ENCODE measurements at regions not wholly inside any gene's neighbourhood (a gene's known extent, or its start where the extent isn't known, plus 50 kb on each side); places are given as distances from the start of the nearest gene placed in this dataset.

GRCh38 chr12:65539023-65539422 is 260.5 kb downstream of the MSRB3 start:
- Histone ChIP-seq H3K4me2 (no peak overlapping the region), H3F3A (replicated peaks; ENCODE audit: insufficient read depth) (peaks cover 71% of the 10 kb centered on the region), H2AFZ (ENCODE audit: low read depth) (no peak overlapping the region), H3K4me1 (ENCODE audit: control insufficient read depth in 1 of 2, insufficient read depth in 2 of 2, low read depth in 1 of 2, low read length in 1 of 2) (peaks cover 0 to 29% of the 10 kb centered on the region in 2 experiments; a peak in 2 of 4 replicates), H3K9me3 (peaks cover 32% of the 10 kb centered on the region), H3K36me3 (replicated peaks in 1 of 2; ENCODE audit: control insufficient read depth in 1 of 2, insufficient read depth in 2 of 2, low read length in 1 of 2) (peaks cover 0 to 36% of the 10 kb centered on the region in 2 experiments), H3K9ac (no peak overlapping the region), H4K20me1 (ENCODE audit: insufficient read depth) (no peaks in the 10 kb centered on the region), H3K27me3 (ENCODE audit: insufficient read depth) (no peaks in the 10 kb centered on the region), H3K27ac (ENCODE audit: low read depth in 2 of 2, low read length in 1 of 2) (peak overlapping the region in 1 of 2 experiments; percentile 100; a peak in 2 of 4 replicates), H3K79me2 (ENCODE audit: insufficient read depth) (no peaks in the 10 kb centered on the region), H3K4me3 (ENCODE audit: low read depth in 2 of 2, low read length in 1 of 2) (no peak overlapping the region), H3K9me2 (no peaks in the 10 kb centered on the region)
- POLR2A ChIA-PET = no interaction called here
- WGBS (ENCODE audit: low lambda C conversion rate) = 25% methylated on average over 1 of the region's 1 CpG
- no peak for TF ChIP-seq FOXM1 (IDR thresholded peaks at IDR 0.05; ENCODE audit: low read depth)
- TF ChIP-seq, protein P1, sequence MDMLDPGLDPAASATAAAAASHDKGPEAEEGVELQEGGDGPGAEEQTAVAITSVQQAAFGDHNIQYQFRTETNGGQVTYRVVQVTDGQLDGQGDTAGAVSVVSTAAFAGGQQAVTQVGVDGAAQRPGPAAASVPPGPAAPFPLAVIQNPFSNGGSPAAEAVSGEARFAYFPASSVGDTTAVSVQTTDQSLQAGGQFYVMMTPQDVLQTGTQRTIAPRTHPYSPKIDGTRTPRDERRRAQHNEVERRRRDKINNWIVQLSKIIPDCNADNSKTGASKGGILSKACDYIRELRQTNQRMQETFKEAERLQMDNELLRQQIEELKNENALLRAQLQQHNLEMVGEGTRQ (IDR thresholded peaks at IDR 0.05; ENCODE audit: borderline replicate concordance, low read depth, low read length) = no peak
- no peak for TF ChIP-seq SMC3 (IDR thresholded peaks at IDR 0.05; ENCODE audit: low read depth, low read length)
- no peak for TF ChIP-seq RCOR1 (IDR thresholded peaks at IDR 0.05; ENCODE audit: low read length)
- no peak for TF ChIP-seq ELF1 (IDR thresholded peaks at IDR 0.05)
- TF ChIP-seq GABPA (IDR thresholded peaks at IDR 0.05; ENCODE audit: low read depth) = no peak
- CTCF ChIA-PET = interaction anchor here (0.6 kb wide), 1 partner anchor 1000 kb away, joined by 3 read pairs; no protein-coding TSS in a partner anchor
- no peak for DNase-seq

DNA sequence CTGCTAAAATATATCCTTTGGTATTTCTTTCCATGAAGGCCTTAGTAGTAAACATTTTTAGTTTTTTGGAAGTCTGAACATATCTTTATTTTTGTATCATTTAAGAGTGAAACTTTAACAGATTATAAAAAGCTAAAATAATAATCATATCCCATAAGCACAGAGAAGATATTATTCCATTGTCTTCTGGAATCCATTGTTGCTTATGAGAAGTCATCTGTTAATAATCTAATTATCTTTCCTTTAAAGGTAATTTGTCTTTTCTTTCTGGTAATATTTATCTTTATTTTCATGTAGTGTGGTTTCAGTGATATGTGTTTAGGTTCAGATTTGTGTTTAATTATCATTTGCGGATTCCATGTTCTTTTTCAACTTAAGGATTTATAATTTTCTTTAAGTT is 261.7 kb downstream of the MSRB3 start:
- H3K9me3 ChIP-seq = peaks cover 32% of the 10 kb centered on the region
- DNase-seq = no peak
- no peak overlapping the region for H3K9ac ChIP-seq
- peaks cover 0 to 21% of the 10 kb centered on the region in 2 experiments; a peak in 2 of 4 replicates for H3K4me1 ChIP-seq (ENCODE audit: control insufficient read depth in 1 of 2, insufficient read depth in 2 of 2, low read depth in 1 of 2, low read length in 1 of 2)
- TF ChIP-seq TCF12 (IDR thresholded peaks at IDR 0.05) (peak; percentile 12; the same call in 1 of the 2 replicates), CHD2 (IDR thresholded peaks at IDR 0.05; ENCODE audit: low read length, partially characterized antibody) (no peak)
- TF ChIP-seq, protein P2, sequence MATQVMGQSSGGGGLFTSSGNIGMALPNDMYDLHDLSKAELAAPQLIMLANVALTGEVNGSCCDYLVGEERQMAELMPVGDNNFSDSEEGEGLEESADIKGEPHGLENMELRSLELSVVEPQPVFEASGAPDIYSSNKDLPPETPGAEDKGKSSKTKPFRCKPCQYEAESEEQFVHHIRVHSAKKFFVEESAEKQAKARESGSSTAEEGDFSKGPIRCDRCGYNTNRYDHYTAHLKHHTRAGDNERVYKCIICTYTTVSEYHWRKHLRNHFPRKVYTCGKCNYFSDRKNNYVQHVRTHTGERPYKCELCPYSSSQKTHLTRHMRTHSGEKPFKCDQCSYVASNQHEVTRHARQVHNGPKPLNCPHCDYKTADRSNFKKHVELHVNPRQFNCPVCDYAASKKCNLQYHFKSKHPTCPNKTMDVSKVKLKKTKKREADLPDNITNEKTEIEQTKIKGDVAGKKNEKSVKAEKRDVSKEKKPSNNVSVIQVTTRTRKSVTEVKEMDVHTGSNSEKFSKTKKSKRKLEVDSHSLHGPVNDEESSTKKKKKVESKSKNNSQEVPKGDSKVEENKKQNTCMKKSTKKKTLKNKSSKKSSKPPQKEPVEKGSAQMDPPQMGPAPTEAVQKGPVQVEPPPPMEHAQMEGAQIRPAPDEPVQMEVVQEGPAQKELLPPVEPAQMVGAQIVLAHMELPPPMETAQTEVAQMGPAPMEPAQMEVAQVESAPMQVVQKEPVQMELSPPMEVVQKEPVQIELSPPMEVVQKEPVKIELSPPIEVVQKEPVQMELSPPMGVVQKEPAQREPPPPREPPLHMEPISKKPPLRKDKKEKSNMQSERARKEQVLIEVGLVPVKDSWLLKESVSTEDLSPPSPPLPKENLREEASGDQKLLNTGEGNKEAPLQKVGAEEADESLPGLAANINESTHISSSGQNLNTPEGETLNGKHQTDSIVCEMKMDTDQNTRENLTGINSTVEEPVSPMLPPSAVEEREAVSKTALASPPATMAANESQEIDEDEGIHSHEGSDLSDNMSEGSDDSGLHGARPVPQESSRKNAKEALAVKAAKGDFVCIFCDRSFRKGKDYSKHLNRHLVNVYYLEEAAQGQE (IDR thresholded peaks at IDR 0.05; ENCODE audit: low read depth, low read length) = no peak
- TF ChIP-seq, protein P3, sequence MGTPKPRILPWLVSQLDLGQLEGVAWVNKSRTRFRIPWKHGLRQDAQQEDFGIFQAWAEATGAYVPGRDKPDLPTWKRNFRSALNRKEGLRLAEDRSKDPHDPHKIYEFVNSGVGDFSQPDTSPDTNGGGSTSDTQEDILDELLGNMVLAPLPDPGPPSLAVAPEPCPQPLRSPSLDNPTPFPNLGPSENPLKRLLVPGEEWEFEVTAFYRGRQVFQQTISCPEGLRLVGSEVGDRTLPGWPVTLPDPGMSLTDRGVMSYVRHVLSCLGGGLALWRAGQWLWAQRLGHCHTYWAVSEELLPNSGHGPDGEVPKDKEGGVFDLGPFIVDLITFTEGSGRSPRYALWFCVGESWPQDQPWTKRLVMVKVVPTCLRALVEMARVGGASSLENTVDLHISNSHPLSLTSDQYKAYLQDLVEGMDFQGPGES (IDR thresholded peaks at IDR 0.05; ENCODE audit: low read depth, low read length) = no peak
- H3K27me3 ChIP-seq (ENCODE audit: insufficient read depth) = no peaks in the 10 kb centered on the region
- no peak overlapping the region for H3K27ac ChIP-seq (ENCODE audit: low read depth in 2 of 2, low read length in 1 of 2)
- H3K9me2 ChIP-seq = no peaks in the 10 kb centered on the region
- peaks cover 61% of the 10 kb centered on the region for H3F3A ChIP-seq (replicated peaks; ENCODE audit: insufficient read depth)
- no peak overlapping the region for H3K4me2 ChIP-seq
- no peaks in the 10 kb centered on the region for H3K79me2 ChIP-seq (ENCODE audit: insufficient read depth)
- H3K4me3 ChIP-seq (ENCODE audit: low read depth in 2 of 2, low read length in 1 of 2) = no peak overlapping the region
- H3K36me3 ChIP-seq (replicated peaks in 1 of 2; ENCODE audit: control insufficient read depth in 1 of 2, insufficient read depth in 2 of 2, low read length in 1 of 2) = peaks cover 0 to 40% of the 10 kb centered on the region in 2 experiments
- no peak overlapping the region for H2AFZ ChIP-seq (ENCODE audit: low read depth)
- no peaks in the 10 kb centered on the region for H4K20me1 ChIP-seq (ENCODE audit: insufficient read depth)
- POLR2A ChIA-PET = no interaction called here
- CTCF ChIA-PET = no interaction called here
- WGBS (ENCODE audit: low lambda C conversion rate) = 88% methylated on average over 1 of the region's 1 CpG

All from SK-N-SH (cell line).